OCI-LY7 (cell line): ENCODE measurements at regions not wholly inside any gene's neighbourhood (a gene's known extent, or its start where the extent isn't known, plus 50 kb on each side); places are given as distances from the start of the nearest gene placed in this dataset.

Experiments used
- EZH2phosphoT487 ChIP-seq: fragments of 200-600 bp; sonication (generic); IDR thresholded peaks from 2 replicates; pipeline ENCODE4 v1.6.1; 2018; ENCODE audit warnings: low read depth, borderline replicate concordance, mild to moderate bottlenecking, mixed run types, antibody characterized with exemption, low read length, moderate library complexity, mixed read lengths
- TF ChIP-seq, protein P1 (sequence below): fragments of 200-600 bp; sonication (generic); conservative IDR thresholded peaks from 2 replicates; pipeline ENCODE4 v1.5.1; 2014; ENCODE audit warnings: mild to moderate bottlenecking, antibody characterized with exemption, low read length, moderate library complexity, mixed read lengths

DNA sequence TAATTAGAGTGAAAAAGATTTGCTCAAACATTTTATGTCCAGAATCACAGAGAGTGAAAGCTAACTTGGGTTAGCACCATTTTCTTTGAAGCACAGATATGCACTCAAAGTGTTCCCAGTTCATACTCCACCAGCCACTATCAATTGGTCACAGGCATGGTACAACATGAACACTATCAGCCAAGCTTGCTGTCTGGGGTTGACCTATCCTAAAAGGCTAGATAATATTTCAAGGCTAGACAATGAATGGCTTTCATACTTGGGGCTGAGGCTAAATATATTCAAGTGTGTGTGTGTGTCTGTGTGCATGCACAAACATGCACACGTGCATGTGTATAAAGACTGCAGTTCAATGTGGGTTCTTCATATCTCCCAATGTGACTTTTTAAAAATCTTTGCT, 783.0 kb upstream of the GJE1 start:
- TF ChIP-seq, protein P1, sequence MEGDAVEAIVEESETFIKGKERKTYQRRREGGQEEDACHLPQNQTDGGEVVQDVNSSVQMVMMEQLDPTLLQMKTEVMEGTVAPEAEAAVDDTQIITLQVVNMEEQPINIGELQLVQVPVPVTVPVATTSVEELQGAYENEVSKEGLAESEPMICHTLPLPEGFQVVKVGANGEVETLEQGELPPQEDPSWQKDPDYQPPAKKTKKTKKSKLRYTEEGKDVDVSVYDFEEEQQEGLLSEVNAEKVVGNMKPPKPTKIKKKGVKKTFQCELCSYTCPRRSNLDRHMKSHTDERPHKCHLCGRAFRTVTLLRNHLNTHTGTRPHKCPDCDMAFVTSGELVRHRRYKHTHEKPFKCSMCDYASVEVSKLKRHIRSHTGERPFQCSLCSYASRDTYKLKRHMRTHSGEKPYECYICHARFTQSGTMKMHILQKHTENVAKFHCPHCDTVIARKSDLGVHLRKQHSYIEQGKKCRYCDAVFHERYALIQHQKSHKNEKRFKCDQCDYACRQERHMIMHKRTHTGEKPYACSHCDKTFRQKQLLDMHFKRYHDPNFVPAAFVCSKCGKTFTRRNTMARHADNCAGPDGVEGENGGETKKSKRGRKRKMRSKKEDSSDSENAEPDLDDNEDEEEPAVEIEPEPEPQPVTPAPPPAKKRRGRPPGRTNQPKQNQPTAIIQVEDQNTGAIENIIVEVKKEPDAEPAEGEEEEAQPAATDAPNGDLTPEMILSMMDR = no peak
- TF ChIP-seq EZH2phosphoT487 = no peak
